ENCODE measurements at regions not wholly inside any gene's neighbourhood (a gene's known extent, or its start where the extent isn't known, plus 50 kb on each side); places are given as distances from the start of the nearest gene placed in this dataset.

DNA sequence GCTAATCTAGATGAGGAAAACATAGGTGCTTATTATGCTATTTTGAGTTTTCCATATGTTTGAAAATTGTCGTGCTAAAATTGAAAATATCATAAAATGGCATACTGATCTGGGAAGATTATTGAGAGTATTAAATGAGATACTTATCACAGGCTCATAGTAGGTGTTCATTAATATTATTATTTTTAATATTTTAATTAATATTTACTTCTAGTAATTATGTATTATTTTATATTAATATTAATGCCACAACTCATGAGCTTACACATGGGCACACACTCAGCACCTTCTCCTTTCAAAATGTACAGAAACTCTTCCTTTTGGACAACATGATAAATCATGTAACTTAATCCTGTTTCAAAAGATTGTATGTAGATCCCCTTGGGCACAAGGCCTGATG lies 223.6 kb downstream of the RAB28 start:
- TF ChIP-seq, protein P1, sequence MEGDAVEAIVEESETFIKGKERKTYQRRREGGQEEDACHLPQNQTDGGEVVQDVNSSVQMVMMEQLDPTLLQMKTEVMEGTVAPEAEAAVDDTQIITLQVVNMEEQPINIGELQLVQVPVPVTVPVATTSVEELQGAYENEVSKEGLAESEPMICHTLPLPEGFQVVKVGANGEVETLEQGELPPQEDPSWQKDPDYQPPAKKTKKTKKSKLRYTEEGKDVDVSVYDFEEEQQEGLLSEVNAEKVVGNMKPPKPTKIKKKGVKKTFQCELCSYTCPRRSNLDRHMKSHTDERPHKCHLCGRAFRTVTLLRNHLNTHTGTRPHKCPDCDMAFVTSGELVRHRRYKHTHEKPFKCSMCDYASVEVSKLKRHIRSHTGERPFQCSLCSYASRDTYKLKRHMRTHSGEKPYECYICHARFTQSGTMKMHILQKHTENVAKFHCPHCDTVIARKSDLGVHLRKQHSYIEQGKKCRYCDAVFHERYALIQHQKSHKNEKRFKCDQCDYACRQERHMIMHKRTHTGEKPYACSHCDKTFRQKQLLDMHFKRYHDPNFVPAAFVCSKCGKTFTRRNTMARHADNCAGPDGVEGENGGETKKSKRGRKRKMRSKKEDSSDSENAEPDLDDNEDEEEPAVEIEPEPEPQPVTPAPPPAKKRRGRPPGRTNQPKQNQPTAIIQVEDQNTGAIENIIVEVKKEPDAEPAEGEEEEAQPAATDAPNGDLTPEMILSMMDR (IDR thresholded peaks at IDR 0.05): no peak
- TF ChIP-seq POLR2AphosphoS5 (IDR thresholded peaks at IDR 0.05): no peak
- no peak for TF ChIP-seq POLR2A (IDR thresholded peaks at IDR 0.05)
